Panc1 (cell line): ENCODE measurements at regions not wholly inside any gene's neighbourhood (a gene's known extent, or its start where the extent isn't known, plus 50 kb on each side); places are given as distances from the start of the nearest gene placed in this dataset.

ENCODE experiments used
- SIN3A ChIP-seq: IDR thresholded peaks from 2 replicates; pipeline ENCODE4 v1.6.1; 2012; ENCODE audit warnings: low read depth, mild to moderate bottlenecking, low read length, moderate library complexity, borderline replicate concordance; ENCODE audit not compliant: insufficient read depth
- TF ChIP-seq, protein P1 (sequence below): fragments of 450-650 bp; IDR thresholded peaks from 2 replicates; pipeline ENCODE4 v1.5.1; 2017; ENCODE audit warnings: mild to moderate bottlenecking

GRCh38 chr5:61991430-61991829 lies 314.6 kb upstream of the KIF2A start:
- TF ChIP-seq SIN3A, result no peak
- TF ChIP-seq, protein P1, sequence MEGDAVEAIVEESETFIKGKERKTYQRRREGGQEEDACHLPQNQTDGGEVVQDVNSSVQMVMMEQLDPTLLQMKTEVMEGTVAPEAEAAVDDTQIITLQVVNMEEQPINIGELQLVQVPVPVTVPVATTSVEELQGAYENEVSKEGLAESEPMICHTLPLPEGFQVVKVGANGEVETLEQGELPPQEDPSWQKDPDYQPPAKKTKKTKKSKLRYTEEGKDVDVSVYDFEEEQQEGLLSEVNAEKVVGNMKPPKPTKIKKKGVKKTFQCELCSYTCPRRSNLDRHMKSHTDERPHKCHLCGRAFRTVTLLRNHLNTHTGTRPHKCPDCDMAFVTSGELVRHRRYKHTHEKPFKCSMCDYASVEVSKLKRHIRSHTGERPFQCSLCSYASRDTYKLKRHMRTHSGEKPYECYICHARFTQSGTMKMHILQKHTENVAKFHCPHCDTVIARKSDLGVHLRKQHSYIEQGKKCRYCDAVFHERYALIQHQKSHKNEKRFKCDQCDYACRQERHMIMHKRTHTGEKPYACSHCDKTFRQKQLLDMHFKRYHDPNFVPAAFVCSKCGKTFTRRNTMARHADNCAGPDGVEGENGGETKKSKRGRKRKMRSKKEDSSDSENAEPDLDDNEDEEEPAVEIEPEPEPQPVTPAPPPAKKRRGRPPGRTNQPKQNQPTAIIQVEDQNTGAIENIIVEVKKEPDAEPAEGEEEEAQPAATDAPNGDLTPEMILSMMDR, result no peak
